T-helper 17 cell (primary cell): ENCODE measurements at regions not wholly inside any gene's neighbourhood (a gene's known extent, or its start where the extent isn't known, plus 50 kb on each side); places are given as distances from the start of the nearest gene placed in this dataset.

ENCODE experiments used
- ATAC-seq: fragments of 150-1000 bp; cut with Tn5 transposase; 2 replicates; pipeline ENCODE4 v1.10.0; 2021; ENCODE audit warnings: mild to moderate bottlenecking, moderate library complexity
- DNase-seq, 3 donors: peaks; one replicate each; pipeline versions ENCODE4 v3.0.0 to v3.0.0-alpha.2; 2020 to 2021
- H3K9me3 ChIP-seq: one replicate; pipeline ENCODE4 v1.7.0; 2013; ENCODE audit warnings: low read length, mild to moderate bottlenecking; ENCODE audit not compliant: control insufficient read depth, poor library complexity, severe bottlenecking
- H3K27ac Mint-ChIP-seq: one replicate; pipeline ENCODE4 v1.8.0; 2022; ENCODE audit warnings: mild to moderate bottlenecking, moderate library complexity, mixed read lengths
- H3K27me3 Mint-ChIP-seq: one replicate; pipeline ENCODE4 v1.8.0; 2022; ENCODE audit warnings: mixed read lengths
- H3K36me3 Mint-ChIP-seq: one replicate; pipeline ENCODE4 v1.8.0; 2022; ENCODE audit warnings: low read depth, mixed read lengths
- H3K4me1 Mint-ChIP-seq: one replicate; pipeline ENCODE4 v1.8.0; 2022; ENCODE audit warnings: mild to moderate bottlenecking, mixed read lengths
- H3K4me3 Mint-ChIP-seq: one replicate; pipeline ENCODE4 v1.8.0; 2022; ENCODE audit warnings: mild to moderate bottlenecking, moderate library complexity, mixed read lengths

GRCh38 chr9:28001096-28001495 lies 427.8 kb upstream of the C9orf72 start:
- ATAC-seq (no peak), DNase-seq (no peak)
- H3K9me3 ChIP-seq, result no peaks in the 10 kb centered on the region
- Mint-ChIP-seq H3K27me3 (no peaks in the 10 kb centered on the region), H3K36me3 (no peaks in the 10 kb centered on the region), H3K27ac (no peak overlapping the region), H3K4me1 (no peaks in the 10 kb centered on the region), H3K4me3 (no peak overlapping the region)

DNA sequence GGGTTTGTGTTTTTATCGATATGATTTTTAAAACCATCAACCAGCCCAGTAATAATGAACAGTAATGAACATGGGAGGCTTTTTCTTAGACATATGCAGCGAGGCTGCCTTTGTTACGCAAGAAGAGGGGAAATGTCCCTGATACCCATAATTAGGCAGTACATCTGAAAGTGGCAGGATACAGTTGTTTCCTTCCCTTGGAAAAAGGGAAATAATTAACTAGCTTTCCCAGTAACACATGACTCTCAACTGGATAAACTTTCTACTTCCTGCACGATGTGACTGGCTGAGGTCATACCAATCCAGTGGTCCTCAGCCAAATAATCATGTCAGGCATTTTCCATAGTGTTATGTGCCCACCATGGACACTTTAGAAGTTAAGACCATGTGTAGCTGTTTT lies 431.6 kb upstream of the C9orf72 start:
- H3K27ac Mint-ChIP-seq, result no peak overlapping the region
- H3K9me3 ChIP-seq, result no peaks in the 10 kb centered on the region
- H3K4me1 Mint-ChIP-seq, result no peaks in the 10 kb centered on the region
- ATAC-seq (no peak), DNase-seq (no peak)
- H3K4me3 Mint-ChIP-seq, result no peak overlapping the region
- no peaks in the 10 kb centered on the region for H3K27me3 Mint-ChIP-seq
- H3K36me3 Mint-ChIP-seq, result no peaks in the 10 kb centered on the region

- no peak for ATAC-seq
- H3K9me3 ChIP-seq, result no peaks in the 10 kb centered on the region
- Mint-ChIP-seq H3K27me3 (no peaks in the 10 kb centered on the region), H3K4me3 (no peak overlapping the region), H3K4me1 (no peaks in the 10 kb centered on the region), H3K27ac (no peak overlapping the region), H3K36me3 (no peaks in the 10 kb centered on the region)
- no peak for DNase-seq
Measured at GRCh38 chr9:28005779-28006178, 432.5 kb upstream of the C9orf72 start.

DNA sequence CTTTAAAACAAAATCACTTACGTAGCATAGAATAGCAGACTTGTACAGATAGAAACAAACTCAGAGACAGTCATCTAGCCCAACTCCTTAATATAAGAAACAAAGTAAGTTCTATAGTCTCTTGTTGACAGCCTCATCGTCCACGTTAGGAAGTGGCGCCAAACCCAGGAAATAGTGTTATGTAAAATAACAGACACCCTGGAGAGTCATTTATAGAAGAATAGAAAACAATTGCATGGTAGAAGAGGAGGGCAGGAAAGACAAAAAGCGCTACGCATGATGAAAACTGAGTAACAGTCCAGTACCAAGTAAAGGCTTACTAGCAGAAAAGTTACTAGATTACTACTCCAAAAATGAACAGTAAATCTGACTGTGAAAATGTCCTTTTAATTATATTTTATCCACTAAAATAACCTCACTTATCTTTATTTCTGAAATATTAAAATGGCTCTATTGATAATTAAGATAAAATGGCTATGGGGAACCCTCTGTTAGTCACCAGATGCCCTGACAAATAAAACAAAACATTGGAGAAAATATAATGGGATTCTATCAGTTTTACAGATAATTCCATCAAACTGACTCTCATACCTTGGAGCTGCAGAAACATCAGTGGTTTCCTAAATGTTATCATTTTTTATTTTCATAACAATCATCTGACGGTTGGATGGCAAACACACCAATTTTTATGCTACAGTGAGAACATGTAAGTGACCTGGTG lies 434.0 kb upstream of the C9orf72 start:
- Mint-ChIP-seq H3K36me3 (no peaks in the 10 kb centered on the region), H3K4me1 (no peaks in the 10 kb centered on the region), H3K27me3 (no peaks in the 10 kb centered on the region), H3K27ac (no peak overlapping the region), H3K4me3 (no peak overlapping the region)
- H3K9me3 ChIP-seq, result no peaks in the 10 kb centered on the region
- DNase-seq (no peak), ATAC-seq (no peak)

- DNase-seq (no peak), ATAC-seq (no peak)
- no peaks in the 10 kb centered on the region for H3K9me3 ChIP-seq
- no peak overlapping the region for H3K4me3 Mint-ChIP-seq
- no peaks in the 10 kb centered on the region for H3K27me3 Mint-ChIP-seq
- no peaks in the 10 kb centered on the region for H3K4me1 Mint-ChIP-seq
- no peaks in the 10 kb centered on the region for H3K36me3 Mint-ChIP-seq
- no peak overlapping the region for H3K27ac Mint-ChIP-seq
Measured at GRCh38 chr9:28014212-28014611, 440.9 kb upstream of the C9orf72 start.

- no peak overlapping the region for H3K4me3 Mint-ChIP-seq
- no peaks in the 10 kb centered on the region for H3K36me3 Mint-ChIP-seq
- no peak for DNase-seq
- H3K27ac Mint-ChIP-seq, result no peak overlapping the region
- H3K27me3 Mint-ChIP-seq, result no peaks in the 10 kb centered on the region
- no peak for ATAC-seq
- H3K9me3 ChIP-seq, result no peaks in the 10 kb centered on the region
- no peaks in the 10 kb centered on the region for H3K4me1 Mint-ChIP-seq
Measured at GRCh38 chr9:28024676-28025075, 451.4 kb upstream of the C9orf72 start.

GRCh38 chr9:28025186-28025585 lies 451.9 kb upstream of the C9orf72 start:
- DNase-seq (no peak), ATAC-seq (no peak)
- Mint-ChIP-seq H3K4me3 (no peak overlapping the region), H3K27me3 (no peaks in the 10 kb centered on the region), H3K4me1 (no peaks in the 10 kb centered on the region), H3K27ac (no peak overlapping the region), H3K36me3 (no peaks in the 10 kb centered on the region)
- no peaks in the 10 kb centered on the region for H3K9me3 ChIP-seq

- Mint-ChIP-seq H3K4me3 (no peak overlapping the region), H3K4me1 (no peaks in the 10 kb centered on the region), H3K27ac (no peak overlapping the region), H3K36me3 (no peaks in the 10 kb centered on the region), H3K27me3 (no peaks in the 10 kb centered on the region)
- ATAC-seq (no peak), DNase-seq (no peak)
- H3K9me3 ChIP-seq, result no peaks in the 10 kb centered on the region
Measured at GRCh38 chr9:28031521-28032267, 458.4 kb upstream of the C9orf72 start.

DNA sequence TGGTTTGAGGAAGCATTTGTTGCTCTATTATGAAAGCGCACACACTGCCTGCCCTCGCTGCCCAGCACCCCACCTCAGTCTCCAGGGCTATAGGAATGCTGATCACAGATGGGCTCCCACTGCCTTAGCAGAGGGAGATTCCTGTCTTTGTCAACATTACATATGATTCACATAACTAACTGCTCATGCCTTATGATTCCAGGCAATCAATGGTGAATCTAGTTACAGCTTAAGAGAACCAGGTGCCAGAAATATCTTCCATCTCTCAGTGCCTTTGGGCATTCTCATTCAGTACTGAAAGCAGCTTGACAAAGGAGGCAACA lies 458.9 kb upstream of the C9orf72 start:
- no peak overlapping the region for H3K4me3 Mint-ChIP-seq
- no peak overlapping the region for H3K27ac Mint-ChIP-seq
- ATAC-seq (no peak), DNase-seq (no peak)
- H3K4me1 Mint-ChIP-seq, result no peaks in the 10 kb centered on the region
- no peaks in the 10 kb centered on the region for H3K27me3 Mint-ChIP-seq
- no peaks in the 10 kb centered on the region for H3K36me3 Mint-ChIP-seq
- H3K9me3 ChIP-seq, result no peaks in the 10 kb centered on the region

DNA sequence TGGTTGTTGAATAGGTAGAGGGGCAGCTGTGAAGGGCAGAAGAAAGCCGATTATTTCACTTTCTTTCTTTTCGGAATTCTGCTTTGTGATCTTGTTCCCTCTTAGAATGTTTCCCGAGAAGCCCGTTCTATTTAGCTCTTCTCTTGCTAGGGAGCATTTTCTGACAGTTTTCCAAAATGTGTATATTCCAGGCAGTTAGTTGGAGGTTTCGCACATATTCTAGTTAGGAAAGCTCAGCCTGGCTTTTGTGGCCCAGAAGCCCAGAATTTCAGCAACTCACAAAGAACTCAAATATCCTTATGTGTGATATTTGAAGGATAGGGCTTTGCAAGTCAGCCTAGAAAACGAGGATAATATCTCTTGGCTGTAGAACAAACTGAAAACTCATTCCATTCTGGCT lies 461.0 kb upstream of the C9orf72 start:
- Mint-ChIP-seq H3K27ac (no peak overlapping the region), H3K4me1 (no peaks in the 10 kb centered on the region), H3K4me3 (no peak overlapping the region), H3K36me3 (no peaks in the 10 kb centered on the region), H3K27me3 (no peaks in the 10 kb centered on the region)
- no peak for DNase-seq
- no peak for ATAC-seq
- H3K9me3 ChIP-seq, result no peaks in the 10 kb centered on the region

- Mint-ChIP-seq H3K27me3 (no peaks in the 10 kb centered on the region), H3K4me1 (no peaks in the 10 kb centered on the region), H3K4me3 (no peak overlapping the region), H3K27ac (no peak overlapping the region), H3K36me3 (no peaks in the 10 kb centered on the region)
- no peak for ATAC-seq
- H3K9me3 ChIP-seq, result no peaks in the 10 kb centered on the region
- no peak for DNase-seq
Measured at GRCh38 chr9:28037968-28038367, 464.7 kb upstream of the C9orf72 start.

DNA sequence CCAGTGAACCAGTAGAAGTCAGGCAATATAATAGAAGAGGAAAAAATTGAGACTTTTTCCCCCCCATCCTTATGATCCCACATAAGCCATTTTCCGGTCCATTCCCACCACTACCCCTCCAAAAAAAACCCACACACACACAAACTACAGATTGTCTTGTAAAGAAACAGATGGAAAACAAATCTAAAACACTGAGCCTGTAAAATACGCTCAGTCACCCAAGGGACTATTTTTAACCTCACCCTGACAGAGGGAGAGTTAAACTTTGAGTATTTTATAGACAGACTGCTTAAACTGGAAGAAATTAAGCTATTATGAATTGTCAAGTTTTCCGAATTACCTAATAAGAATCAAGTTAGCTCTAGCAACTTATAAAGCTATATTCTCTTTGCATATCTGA lies 471.8 kb upstream of the C9orf72 start:
- DNase-seq, result no peak
- H3K9me3 ChIP-seq, result no peaks in the 10 kb centered on the region
- H3K4me1 Mint-ChIP-seq, result no peaks in the 10 kb centered on the region
- no peak overlapping the region for H3K4me3 Mint-ChIP-seq
- no peak overlapping the region for H3K27ac Mint-ChIP-seq
- H3K27me3 Mint-ChIP-seq, result no peaks in the 10 kb centered on the region
- ATAC-seq, result no peak
- no peaks in the 10 kb centered on the region for H3K36me3 Mint-ChIP-seq

GRCh38 chr9:28050046-28050445 lies 476.8 kb upstream of the C9orf72 start:
- no peaks in the 10 kb centered on the region for H3K27me3 Mint-ChIP-seq
- ATAC-seq (no peak), DNase-seq (no peak)
- no peaks in the 10 kb centered on the region for H3K4me1 Mint-ChIP-seq
- no peaks in the 10 kb centered on the region for H3K9me3 ChIP-seq
- no peak overlapping the region for H3K4me3 Mint-ChIP-seq
- H3K36me3 Mint-ChIP-seq, result no peaks in the 10 kb centered on the region
- H3K27ac Mint-ChIP-seq, result no peak overlapping the region

GRCh38 chr9:28050941-28051340 lies 477.7 kb upstream of the C9orf72 start:
- Mint-ChIP-seq H3K4me3 (no peak overlapping the region), H3K36me3 (no peaks in the 10 kb centered on the region), H3K27me3 (no peaks in the 10 kb centered on the region), H3K4me1 (no peaks in the 10 kb centered on the region), H3K27ac (no peak overlapping the region)
- no peak for ATAC-seq
- DNase-seq, result no peak
- H3K9me3 ChIP-seq, result no peaks in the 10 kb centered on the region
